ENCODE measurements at regions not wholly inside any gene's neighbourhood (a gene's known extent, or its start where the extent isn't known, plus 50 kb on each side); places are given as distances from the start of the nearest gene placed in this dataset.
A peak's percentile ranks its signal among the peaks of the same experiment; 100 is the strongest.

- peak; percentile 20 for DNase-seq (ENCODE audit: low read depth)
Measured at GRCh38 chr2:54392555-54393324, 63.4 kb upstream of the SPTBN1 start.

- DNase-seq (ENCODE audit: low read depth): no peak
Measured at GRCh38 chr2:54394392-54394791, 61.7 kb upstream of the SPTBN1 start.

GRCh38 chr2:54396107-54396506, 60.0 kb upstream of the SPTBN1 start:
- DNase-seq (ENCODE audit: low read depth): peak; percentile 83

GRCh38 chr2:54396798-54397197, 59.3 kb upstream of the SPTBN1 start:
- DNase-seq (ENCODE audit: low read depth): no peak

GRCh38 chr2:54397426-54397825, 58.7 kb upstream of the SPTBN1 start:
- DNase-seq (ENCODE audit: low read depth): no peak

- no peak for DNase-seq (ENCODE audit: low read depth)
Measured at GRCh38 chr2:54401554-54401953, 54.6 kb upstream of the SPTBN1 start.

- DNase-seq (ENCODE audit: low read depth): peak; percentile 66
Measured at GRCh38 chr2:54402350-54402749, 53.8 kb upstream of the SPTBN1 start.

- no peak for DNase-seq (ENCODE audit: low read depth)
Measured at GRCh38 chr2:54403512-54404238, 52.5 kb upstream of the SPTBN1 start.

- peak; percentile 63 for DNase-seq (ENCODE audit: low read depth)
Measured at GRCh38 chr2:54404270-54404669, 51.9 kb upstream of the SPTBN1 start.

GRCh38 chr2:54406031-54406430, 50.1 kb upstream of the SPTBN1 start:
- DNase-seq (ENCODE audit: low read depth): no peak

Measured in EH (cell line).